ENCODE measurements at regions not wholly inside any gene's neighbourhood (a gene's known extent, or its start where the extent isn't known, plus 50 kb on each side); places are given as distances from the start of the nearest gene placed in this dataset.

GRCh38 chr9:19931098-19931890 is 142.5 kb upstream of the SLC24A2 start:
- H3K4me3 ChIP-seq (ENCODE audit: low read depth, low read length): no peak overlapping the region
- no peaks in the 10 kb centered on the region for H3K9me3 ChIP-seq (ENCODE audit: control insufficient read depth, insufficient read depth, low read depth, low read length)
- no peaks in the 10 kb centered on the region for H3K36me3 ChIP-seq (ENCODE audit: control insufficient read depth in 2 of 2, insufficient read depth in 1 of 2, low read length in 2 of 2)
- POLR2A ChIA-PET: no interaction called here
- no peaks in the 10 kb centered on the region for H3K4me1 ChIP-seq (ENCODE audit: control insufficient read depth, insufficient read depth, low read length)
- TF ChIP-seq ZNF138 (tag by site-specific recombination; IDR thresholded peaks at IDR 0.05; ENCODE audit: borderline replicate concordance): no peak
- TF ChIP-seq PATZ1 (tag by site-specific recombination; IDR thresholded peaks at IDR 0.05): no peak
- no peak for TF ChIP-seq ZNF426 (tag by site-specific recombination; IDR thresholded peaks at IDR 0.05)
- no peak for TF ChIP-seq ZBTB6 (tag by site-specific recombination; IDR thresholded peaks at IDR 0.05)
- no peak for TF ChIP-seq ZSCAN18 (tag by site-specific recombination; IDR thresholded peaks at IDR 0.05)
- no peak for TF ChIP-seq ZNF366 (tag by site-specific recombination; conservative IDR thresholded peaks at IDR 0.05)
- TF ChIP-seq KLF7 (tag by site-specific recombination; IDR thresholded peaks at IDR 0.05; ENCODE audit: borderline replicate concordance): no peak
- no peak for TF ChIP-seq ZNF660 (tag by site-specific recombination; IDR thresholded peaks at IDR 0.05)
- no peak for TF ChIP-seq ZNF561 (tag by site-specific recombination; IDR thresholded peaks at IDR 0.05; ENCODE audit: borderline replicate concordance)
- TF ChIP-seq ZNF114 (tag by site-specific recombination; IDR thresholded peaks at IDR 0.05): no peak
- no peak for TF ChIP-seq ZNF596 (tag by site-specific recombination; IDR thresholded peaks at IDR 0.05)
- no peak for TF ChIP-seq ZNF571 (tag by site-specific recombination; IDR thresholded peaks at IDR 0.05)
- no peak for TF ChIP-seq OVOL3 (tag by site-specific recombination; IDR thresholded peaks at IDR 0.05)
- no peak overlapping the region for H3K27ac ChIP-seq (ENCODE audit: extremely low read depth, low read depth, low read length)
- CTCF ChIA-PET: no interaction called here

- Histone ChIP-seq H3K4me1 (ENCODE audit: control insufficient read depth, insufficient read depth, low read length) (no peaks in the 10 kb centered on the region), H3K9me3 (ENCODE audit: control insufficient read depth, insufficient read depth, low read depth, low read length) (no peaks in the 10 kb centered on the region), H3K4me3 (ENCODE audit: low read depth, low read length) (no peak overlapping the region), H3K36me3 (ENCODE audit: control insufficient read depth in 2 of 2, insufficient read depth in 1 of 2, low read length in 2 of 2) (no peaks in the 10 kb centered on the region), H3K27ac (ENCODE audit: extremely low read depth, low read depth, low read length) (no peak overlapping the region)
- ChIA-PET POLR2A (no interaction called here), CTCF (interaction anchor here (0.7 to 2.3 kb wide), 7 partner anchors 695 to 1186 kb away, joined by 3 to 13 read pairs (median 5); partner anchors contain the start of gene MLLT3)
- no peak for TF ChIP-seq EGR2 (tag by site-specific recombination; IDR thresholded peaks at IDR 0.05; ENCODE audit: low read depth)
- no peak for TF ChIP-seq ZNF660 (tag by site-specific recombination; IDR thresholded peaks at IDR 0.05)
- no peak for TF ChIP-seq ZNF704 (tag by site-specific recombination; IDR thresholded peaks at IDR 0.05)
- TF ChIP-seq ZNF266 (tag by site-specific recombination; IDR thresholded peaks at IDR 0.05; ENCODE audit: low read depth): no peak
- TF ChIP-seq ZNF133 (tag by site-specific recombination; IDR thresholded peaks at IDR 0.05): no peak
- no peak for TF ChIP-seq GFI1B (tag by site-specific recombination; IDR thresholded peaks at IDR 0.05)
- no peak for TF ChIP-seq ZNF558 (tag by site-specific recombination; IDR thresholded peaks at IDR 0.05)
- no peak for TF ChIP-seq ZNF341 (tag by site-specific recombination; IDR thresholded peaks at IDR 0.05; ENCODE audit: low read depth)
- no peak for TF ChIP-seq ZNF19 (tag by site-specific recombination; IDR thresholded peaks at IDR 0.05; ENCODE audit: low read depth)
- TF ChIP-seq ZNF426 (tag by site-specific recombination; IDR thresholded peaks at IDR 0.05): no peak
- TF ChIP-seq ZNF280C (tag by site-specific recombination; IDR thresholded peaks at IDR 0.05): no peak
- no peak for TF ChIP-seq ZBTB49 (tag by site-specific recombination; IDR thresholded peaks at IDR 0.05; ENCODE audit: low read depth)
These were observed 138.7 kb upstream of the SLC24A2 start for GRCh38 chr9:19927560-19927959.

Measured in HEK293 (cell line).